GM23338 (cell line): ENCODE measurements at regions not wholly inside any gene's neighbourhood (a gene's known extent, or its start where the extent isn't known, plus 50 kb on each side); places are given as distances from the start of the nearest gene placed in this dataset.

Source experiments
- ATAC-seq: fragments of 200-7000 bp; cut with Tn5 transposase; 3 replicates; pipeline ENCODE4 v1.9.1; 2020
- DNase-seq: peaks from one replicate; pipeline ENCODE4 v3.0.0-alpha.2; 2015; ENCODE audit warnings: low spot score
- H2AFZ ChIP-seq: fragments of 200-600 bp; sonication (generic); 2 replicates; pipeline ENCODE4 v1.8.0; 2016; ENCODE audit warnings: antibody characterized with exemption, mild to moderate bottlenecking, moderate library complexity
- H3F3A ChIP-seq: fragments of 200-600 bp; sonication (generic); replicated peaks from 2 replicates; pipeline ENCODE4 v1.8.0; 2017; ENCODE audit warnings: antibody characterized with exemption, mixed run types, low read depth
- H3K27ac ChIP-seq: fragments of 200-600 bp; sonication (generic); 2 replicates; pipeline ENCODE4 v1.6.1; 2016; ENCODE audit warnings: low read depth
- H3K27me3 ChIP-seq: fragments of 200-600 bp; sonication (generic); 2 replicates; pipeline ENCODE4 v1.8.0; 2016; ENCODE audit warnings: mild to moderate bottlenecking, mixed run types, moderate library complexity; ENCODE audit not compliant: insufficient read depth
- H3K36me3 ChIP-seq: fragments of 200-600 bp; sonication (generic); 2 replicates; pipeline ENCODE4 v1.8.0; 2016; ENCODE audit warnings: mild to moderate bottlenecking; ENCODE audit not compliant: insufficient read depth
- H3K4me1 ChIP-seq: fragments of 200-600 bp; sonication (generic); 2 replicates; pipeline ENCODE4 v1.8.0; 2016; ENCODE audit warnings: mild to moderate bottlenecking, moderate library complexity; ENCODE audit not compliant: insufficient read depth
- H3K4me2 ChIP-seq: fragments of 200-600 bp; sonication (generic); 2 replicates; pipeline ENCODE4 v1.7.1; 2017; ENCODE audit warnings: mixed run types
- H3K4me3 ChIP-seq: fragments of 200-600 bp; sonication (generic); 2 replicates; pipeline ENCODE4 v1.6.1; 2016; ENCODE audit warnings: mixed run types
- H3K79me2 ChIP-seq: fragments of 200-600 bp; sonication (generic); replicated peaks from 2 replicates; pipeline ENCODE4 v1.8.0; 2017; ENCODE audit warnings: mild to moderate bottlenecking; ENCODE audit not compliant: insufficient read depth
- H3K9me2 ChIP-seq: fragments of 200-600 bp; sonication (generic); 2 replicates; pipeline ENCODE4 v1.8.0; 2017; ENCODE audit not compliant: insufficient read depth
- H4K20me1 ChIP-seq: fragments of 200-600 bp; sonication (generic); replicated peaks from 2 replicates; pipeline ENCODE4 v1.8.0; 2017; ENCODE audit warnings: mild to moderate bottlenecking; ENCODE audit not compliant: insufficient read depth
- H3K27ac Mint-ChIP-seq: 2 replicates; pipeline ENCODE4 v1.8.0; 2020; ENCODE audit warnings: inconsistent platforms, mild to moderate bottlenecking, moderate library complexity, mixed read lengths
- H3K27me3 Mint-ChIP-seq: 3 replicates; pipeline ENCODE4 v1.8.0; 2022; ENCODE audit warnings: low read depth, mild to moderate bottlenecking, moderate library complexity, mixed read lengths, inconsistent platforms; ENCODE audit not compliant: insufficient read depth, poor library complexity
- H3K36me3 Mint-ChIP-seq: 3 replicates; pipeline ENCODE4 v1.8.0; 2021; ENCODE audit warnings: low read depth, mild to moderate bottlenecking, inconsistent platforms, moderate library complexity, mixed read lengths
- H3K4me1 Mint-ChIP-seq: 3 replicates; pipeline ENCODE4 v1.8.0; 2020; ENCODE audit warnings: mild to moderate bottlenecking, inconsistent platforms, mixed read lengths
- H3K4me3 Mint-ChIP-seq: 3 replicates; pipeline ENCODE4 v1.8.0; 2021; ENCODE audit warnings: moderate library complexity, mild to moderate bottlenecking, inconsistent platforms, mixed read lengths
- H3K9me3 Mint-ChIP-seq: 3 replicates; pipeline ENCODE4 v1.8.0; 2020; ENCODE audit warnings: moderate library complexity, mild to moderate bottlenecking, inconsistent platforms, mixed read lengths
- STAT1 ChIP-seq: IDR thresholded peaks from one replicate; pipeline ENCODE4 v1.6.1; 2016; ENCODE audit warnings: antibody characterized with exemption; ENCODE audit not compliant: unreplicated experiment
- TF ChIP-seq, protein P1 (sequence below): fragments of 250-450 bp; sonication (Bioruptor Pico); IDR thresholded peaks from 2 replicates; pipeline ENCODE4 v1.5.0; 2020; ENCODE audit warnings: mild to moderate bottlenecking, moderate library complexity
- TF ChIP-seq, protein P2 (sequence below): IDR thresholded peaks from one replicate; pipeline ENCODE4 v1.6.1; 2018; ENCODE audit warnings: antibody characterized with exemption; ENCODE audit not compliant: unreplicated experiment

DNA sequence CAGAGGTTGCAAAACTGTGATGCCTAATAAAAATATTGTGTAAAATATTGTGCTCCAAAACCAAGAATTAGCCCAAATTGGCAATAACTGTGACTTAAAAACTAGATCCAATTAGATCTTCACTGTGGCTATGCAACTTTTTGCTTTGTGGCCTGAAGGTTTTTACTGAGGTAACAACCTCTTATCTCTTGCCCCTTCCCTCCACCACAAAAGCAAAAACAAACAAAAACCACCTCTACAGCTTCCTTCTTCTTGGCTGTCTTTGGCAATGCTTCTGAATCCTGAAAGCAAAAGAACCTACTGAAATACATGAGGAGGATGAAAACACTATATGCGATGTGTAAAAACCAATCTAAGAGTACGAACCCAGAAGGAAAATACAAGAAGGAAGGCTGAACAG is 226.7 kb upstream of the MBL2 start:
- no peak for TF ChIP-seq STAT1
- TF ChIP-seq, protein P1, sequence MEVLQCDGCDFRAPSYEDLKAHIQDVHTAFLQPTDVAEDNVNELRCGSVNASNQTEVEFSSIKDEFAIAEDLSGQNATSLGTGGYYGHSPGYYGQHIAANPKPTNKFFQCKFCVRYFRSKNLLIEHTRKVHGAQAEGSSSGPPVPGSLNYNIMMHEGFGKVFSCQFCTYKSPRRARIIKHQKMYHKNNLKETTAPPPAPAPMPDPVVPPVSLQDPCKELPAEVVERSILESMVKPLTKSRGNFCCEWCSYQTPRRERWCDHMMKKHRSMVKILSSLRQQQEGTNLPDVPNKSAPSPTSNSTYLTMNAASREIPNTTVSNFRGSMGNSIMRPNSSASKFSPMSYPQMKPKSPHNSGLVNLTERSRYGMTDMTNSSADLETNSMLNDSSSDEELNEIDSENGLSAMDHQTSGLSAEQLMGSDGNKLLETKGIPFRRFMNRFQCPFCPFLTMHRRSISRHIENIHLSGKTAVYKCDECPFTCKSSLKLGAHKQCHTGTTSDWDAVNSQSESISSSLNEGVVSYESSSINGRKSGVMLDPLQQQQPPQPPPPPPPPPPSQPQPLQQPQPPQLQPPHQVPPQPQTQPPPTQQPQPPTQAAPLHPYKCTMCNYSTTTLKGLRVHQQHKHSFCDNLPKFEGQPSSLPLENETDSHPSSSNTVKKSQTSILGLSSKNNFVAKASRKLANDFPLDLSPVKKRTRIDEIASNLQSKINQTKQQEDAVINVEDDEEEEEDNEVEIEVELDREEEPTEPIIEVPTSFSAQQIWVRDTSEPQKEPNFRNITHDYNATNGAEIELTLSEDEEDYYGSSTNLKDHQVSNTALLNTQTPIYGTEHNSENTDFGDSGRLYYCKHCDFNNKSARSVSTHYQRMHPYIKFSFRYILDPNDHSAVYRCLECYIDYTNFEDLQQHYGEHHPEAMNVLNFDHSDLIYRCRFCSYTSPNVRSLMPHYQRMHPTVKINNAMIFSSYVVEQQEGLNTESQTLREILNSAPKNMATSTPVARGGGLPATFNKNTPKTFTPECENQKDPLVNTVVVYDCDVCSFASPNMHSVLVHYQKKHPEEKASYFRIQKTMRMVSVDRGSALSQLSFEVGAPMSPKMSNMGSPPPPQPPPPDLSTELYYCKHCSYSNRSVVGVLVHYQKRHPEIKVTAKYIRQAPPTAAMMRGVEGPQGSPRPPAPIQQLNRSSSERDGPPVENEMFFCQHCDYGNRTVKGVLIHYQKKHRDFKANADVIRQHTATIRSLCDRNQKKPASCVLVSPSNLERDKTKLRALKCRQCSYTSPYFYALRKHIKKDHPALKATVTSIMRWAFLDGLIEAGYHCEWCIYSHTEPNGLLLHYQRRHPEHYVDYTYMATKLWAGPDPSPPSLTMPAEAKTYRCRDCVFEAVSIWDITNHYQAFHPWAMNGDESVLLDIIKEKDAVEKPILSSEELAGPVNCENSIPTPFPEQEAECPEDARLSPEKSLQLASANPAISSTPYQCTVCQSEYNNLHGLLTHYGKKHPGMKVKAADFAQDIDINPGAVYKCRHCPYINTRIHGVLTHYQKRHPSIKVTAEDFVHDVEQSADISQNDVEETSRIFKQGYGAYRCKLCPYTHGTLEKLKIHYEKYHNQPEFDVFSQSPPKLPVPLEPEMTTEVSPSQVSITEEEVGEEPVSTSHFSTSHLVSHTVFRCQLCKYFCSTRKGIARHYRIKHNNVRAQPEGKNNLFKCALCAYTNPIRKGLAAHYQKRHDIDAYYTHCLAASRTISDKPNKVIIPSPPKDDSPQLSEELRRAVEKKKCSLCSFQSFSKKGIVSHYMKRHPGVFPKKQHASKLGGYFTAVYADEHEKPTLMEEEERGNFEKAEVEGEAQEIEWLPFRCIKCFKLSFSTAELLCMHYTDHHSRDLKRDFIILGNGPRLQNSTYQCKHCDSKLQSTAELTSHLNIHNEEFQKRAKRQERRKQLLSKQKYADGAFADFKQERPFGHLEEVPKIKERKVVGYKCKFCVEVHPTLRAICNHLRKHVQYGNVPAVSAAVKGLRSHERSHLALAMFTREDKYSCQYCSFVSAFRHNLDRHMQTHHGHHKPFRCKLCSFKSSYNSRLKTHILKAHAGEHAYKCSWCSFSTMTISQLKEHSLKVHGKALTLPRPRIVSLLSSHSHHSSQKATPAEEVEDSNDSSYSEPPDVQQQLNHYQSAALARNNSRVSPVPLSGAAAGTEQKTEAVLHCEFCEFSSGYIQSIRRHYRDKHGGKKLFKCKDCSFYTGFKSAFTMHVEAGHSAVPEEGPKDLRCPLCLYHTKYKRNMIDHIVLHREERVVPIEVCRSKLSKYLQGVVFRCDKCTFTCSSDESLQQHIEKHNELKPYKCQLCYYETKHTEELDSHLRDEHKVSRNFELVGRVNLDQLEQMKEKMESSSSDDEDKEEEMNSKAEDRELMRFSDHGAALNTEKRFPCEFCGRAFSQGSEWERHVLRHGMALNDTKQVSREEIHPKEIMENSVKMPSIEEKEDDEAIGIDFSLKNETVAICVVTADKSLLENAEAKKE (CRISPR knock-in tag) = no peak
- H3K4me3 ChIP-seq = no peak overlapping the region
- peaks cover 15% of the 10 kb centered on the region for H3K9me3 Mint-ChIP-seq
- H3K9me2 ChIP-seq = no peaks in the 10 kb centered on the region
- H3K4me1 ChIP-seq = no peaks in the 10 kb centered on the region
- no peak overlapping the region for H3K4me2 ChIP-seq
- ATAC-seq = no peak
- no peaks in the 10 kb centered on the region for H3K79me2 ChIP-seq
- H2AFZ ChIP-seq = peak overlapping the region; percentile 75
- no peaks in the 10 kb centered on the region for H4K20me1 ChIP-seq
- H3K27ac Mint-ChIP-seq = no peak overlapping the region
- H3K27me3 Mint-ChIP-seq = no peaks in the 10 kb centered on the region
- H3K36me3 Mint-ChIP-seq = peaks cover 13% of the 10 kb centered on the region
- no peaks in the 10 kb centered on the region for H3K36me3 ChIP-seq
- H3F3A ChIP-seq = no peaks in the 10 kb centered on the region
- no peaks in the 10 kb centered on the region for H3K27me3 ChIP-seq
- H3K4me3 Mint-ChIP-seq = no peak overlapping the region
- H3K4me1 Mint-ChIP-seq = peaks cover 13% of the 10 kb centered on the region
- DNase-seq = no peak
- no peak overlapping the region for H3K27ac ChIP-seq

DNA sequence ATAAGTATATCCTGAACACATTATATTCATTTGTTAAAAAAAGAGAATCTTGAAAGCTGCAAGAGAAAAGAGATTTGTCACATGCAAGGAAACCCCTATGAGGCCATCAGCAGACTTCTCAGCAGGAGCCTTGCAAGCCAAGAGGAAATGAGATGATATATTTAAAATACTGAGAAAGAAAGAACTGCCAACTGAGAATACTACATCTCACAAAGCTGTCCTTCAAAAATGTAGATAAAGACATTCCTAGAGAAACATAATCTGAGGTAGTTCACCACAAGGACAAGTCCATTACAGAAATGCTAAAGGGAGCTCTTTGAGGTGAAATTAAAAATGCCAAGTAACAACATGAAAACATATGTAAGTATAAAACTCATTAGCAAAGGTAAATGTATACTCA is 224.4 kb upstream of the MBL2 start:
- ATAC-seq = no peak
- Mint-ChIP-seq H3K4me1 (peaks cover 13% of the 10 kb centered on the region), H3K9me3 (peaks cover 15% of the 10 kb centered on the region), H3K36me3 (peaks cover 13% of the 10 kb centered on the region), H3K4me3 (no peak overlapping the region), H3K27me3 (no peaks in the 10 kb centered on the region), H3K27ac (no peak overlapping the region)
- Histone ChIP-seq H3K27ac (no peak overlapping the region), H2AFZ (no peak overlapping the region), H3F3A (no peaks in the 10 kb centered on the region), H4K20me1 (no peaks in the 10 kb centered on the region), H3K4me1 (no peaks in the 10 kb centered on the region), H3K9me2 (no peaks in the 10 kb centered on the region; the same call in 1 of the 2 replicates), H3K27me3 (no peaks in the 10 kb centered on the region), H3K4me3 (no peak overlapping the region), H3K36me3 (no peaks in the 10 kb centered on the region), H3K79me2 (no peaks in the 10 kb centered on the region), H3K4me2 (no peak overlapping the region)
- no peak for DNase-seq
- TF ChIP-seq, protein P2, sequence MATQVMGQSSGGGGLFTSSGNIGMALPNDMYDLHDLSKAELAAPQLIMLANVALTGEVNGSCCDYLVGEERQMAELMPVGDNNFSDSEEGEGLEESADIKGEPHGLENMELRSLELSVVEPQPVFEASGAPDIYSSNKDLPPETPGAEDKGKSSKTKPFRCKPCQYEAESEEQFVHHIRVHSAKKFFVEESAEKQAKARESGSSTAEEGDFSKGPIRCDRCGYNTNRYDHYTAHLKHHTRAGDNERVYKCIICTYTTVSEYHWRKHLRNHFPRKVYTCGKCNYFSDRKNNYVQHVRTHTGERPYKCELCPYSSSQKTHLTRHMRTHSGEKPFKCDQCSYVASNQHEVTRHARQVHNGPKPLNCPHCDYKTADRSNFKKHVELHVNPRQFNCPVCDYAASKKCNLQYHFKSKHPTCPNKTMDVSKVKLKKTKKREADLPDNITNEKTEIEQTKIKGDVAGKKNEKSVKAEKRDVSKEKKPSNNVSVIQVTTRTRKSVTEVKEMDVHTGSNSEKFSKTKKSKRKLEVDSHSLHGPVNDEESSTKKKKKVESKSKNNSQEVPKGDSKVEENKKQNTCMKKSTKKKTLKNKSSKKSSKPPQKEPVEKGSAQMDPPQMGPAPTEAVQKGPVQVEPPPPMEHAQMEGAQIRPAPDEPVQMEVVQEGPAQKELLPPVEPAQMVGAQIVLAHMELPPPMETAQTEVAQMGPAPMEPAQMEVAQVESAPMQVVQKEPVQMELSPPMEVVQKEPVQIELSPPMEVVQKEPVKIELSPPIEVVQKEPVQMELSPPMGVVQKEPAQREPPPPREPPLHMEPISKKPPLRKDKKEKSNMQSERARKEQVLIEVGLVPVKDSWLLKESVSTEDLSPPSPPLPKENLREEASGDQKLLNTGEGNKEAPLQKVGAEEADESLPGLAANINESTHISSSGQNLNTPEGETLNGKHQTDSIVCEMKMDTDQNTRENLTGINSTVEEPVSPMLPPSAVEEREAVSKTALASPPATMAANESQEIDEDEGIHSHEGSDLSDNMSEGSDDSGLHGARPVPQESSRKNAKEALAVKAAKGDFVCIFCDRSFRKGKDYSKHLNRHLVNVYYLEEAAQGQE = no peak
